Fibroblast of lung (primary cell): ENCODE measurements at regions not wholly inside any gene's neighbourhood (a gene's known extent, or its start where the extent isn't known, plus 50 kb on each side); places are given as distances from the start of the nearest gene placed in this dataset.

Experiments used
- CTCF ChIP-seq, 2 donors: IDR thresholded peaks in 1 of 2; conservative IDR thresholded peaks in 1 of 2; 1 replicate in 1 of 2; 2 replicates in 1 of 2; pipeline ENCODE4 v1.5.1; 2011 to 2012; ENCODE audit warnings: low read length in 2 of 2, control low read depth in 1 of 2, inconsistent platforms in 1 of 2, low read depth in 1 of 2, mild to moderate bottlenecking in 1 of 2
- EZH2 ChIP-seq: IDR thresholded peaks from 2 replicates; pipeline ENCODE4 v1.5.1; 2012; ENCODE audit warnings: low read length, control low read depth, mild to moderate bottlenecking; ENCODE audit errors: missing control alignments

GRCh38 chr3:24854748-24855147 is 360.1 kb upstream of the THRB start:
- TF ChIP-seq CTCF (conservative IDR thresholded peaks at IDR 0.05 in 1 of 2, IDR thresholded peaks at IDR 0.05 in 1 of 2; ENCODE audit: low read depth in 1 of 2, low read length in 2 of 2) (no peak), EZH2 (no peak)
